ENCODE measurements at regions not wholly inside any gene's neighbourhood (a gene's known extent, or its start where the extent isn't known, plus 50 kb on each side); places are given as distances from the start of the nearest gene placed in this dataset.

GRCh38 chr6:147065786-147066185, 138.4 kb upstream of the STXBP5 start (continued):
- TF ChIP-seq ZNF770 (CRISPR knock-in tag; IDR thresholded peaks at IDR 0.05) (no peak), MED1 (CRISPR knock-in tag; IDR thresholded peaks at IDR 0.05) (no peak), CENPT (CRISPR knock-in tag; IDR thresholded peaks at IDR 0.05; ENCODE audit: low read depth) (no peak), TAF15 (IDR thresholded peaks at IDR 0.05; ENCODE audit: low read depth, low read length, poor library complexity, severe bottlenecking) (no peak), SOX6 (IDR thresholded peaks at IDR 0.05) (no peak), SOX6 (CRISPR knock-in tag; IDR thresholded peaks at IDR 0.05) (peak; percentile 20; the same call in 1 of the 2 replicates), ZBTB10 (CRISPR knock-in tag; IDR thresholded peaks at IDR 0.05; ENCODE audit: borderline replicate concordance) (no peak), ZNF10 (CRISPR knock-in tag; IDR thresholded peaks at IDR 0.05; ENCODE audit: borderline replicate concordance, low read depth) (no peak), CEBPB (IDR thresholded peaks at IDR 0.05; ENCODE audit: borderline replicate concordance, low read depth, low read length) (no peak), STAT6 (CRISPR knock-in tag; IDR thresholded peaks at IDR 0.05; ENCODE audit: borderline replicate concordance) (no peak), ZNF878 (CRISPR knock-in tag; IDR thresholded peaks at IDR 0.05) (no peak), SMAD3 (CRISPR knock-in tag; IDR thresholded peaks at IDR 0.05) (no peak), PCBP2 (optimal IDR thresholded peaks at IDR 0.05; ENCODE audit: low read depth, low read length, poor library complexity, severe bottlenecking) (no peak), JDP2 (CRISPR knock-in tag; IDR thresholded peaks at IDR 0.05; ENCODE audit: borderline replicate concordance) (no peak), TEAD3 (CRISPR knock-in tag; optimal IDR thresholded peaks at IDR 0.05; ENCODE audit: borderline replicate concordance) (no peak), ZNF549 (CRISPR knock-in tag; IDR thresholded peaks at IDR 0.05) (no peak), ZNF512B (CRISPR knock-in tag; IDR thresholded peaks at IDR 0.05; ENCODE audit: borderline replicate concordance) (no peak), ADNP (CRISPR knock-in tag; IDR thresholded peaks at IDR 0.05) (no peak), ZNF512 (CRISPR knock-in tag; IDR thresholded peaks at IDR 0.05) (no peak)
